GM12873 (cell line): ENCODE measurements at regions not wholly inside any gene's neighbourhood (a gene's known extent, or its start where the extent isn't known, plus 50 kb on each side); places are given as distances from the start of the nearest gene placed in this dataset.

Experiments
- TF ChIP-seq, protein P1 (sequence below): IDR thresholded peaks from 2 replicates; pipeline ENCODE4 v1.5.1; 2012; ENCODE audit warnings: low read depth, mild to moderate bottlenecking, moderate library complexity, low read length, control low read depth; ENCODE audit not compliant: insufficient read depth; ENCODE audit errors: missing control alignments

- TF ChIP-seq, protein P1, sequence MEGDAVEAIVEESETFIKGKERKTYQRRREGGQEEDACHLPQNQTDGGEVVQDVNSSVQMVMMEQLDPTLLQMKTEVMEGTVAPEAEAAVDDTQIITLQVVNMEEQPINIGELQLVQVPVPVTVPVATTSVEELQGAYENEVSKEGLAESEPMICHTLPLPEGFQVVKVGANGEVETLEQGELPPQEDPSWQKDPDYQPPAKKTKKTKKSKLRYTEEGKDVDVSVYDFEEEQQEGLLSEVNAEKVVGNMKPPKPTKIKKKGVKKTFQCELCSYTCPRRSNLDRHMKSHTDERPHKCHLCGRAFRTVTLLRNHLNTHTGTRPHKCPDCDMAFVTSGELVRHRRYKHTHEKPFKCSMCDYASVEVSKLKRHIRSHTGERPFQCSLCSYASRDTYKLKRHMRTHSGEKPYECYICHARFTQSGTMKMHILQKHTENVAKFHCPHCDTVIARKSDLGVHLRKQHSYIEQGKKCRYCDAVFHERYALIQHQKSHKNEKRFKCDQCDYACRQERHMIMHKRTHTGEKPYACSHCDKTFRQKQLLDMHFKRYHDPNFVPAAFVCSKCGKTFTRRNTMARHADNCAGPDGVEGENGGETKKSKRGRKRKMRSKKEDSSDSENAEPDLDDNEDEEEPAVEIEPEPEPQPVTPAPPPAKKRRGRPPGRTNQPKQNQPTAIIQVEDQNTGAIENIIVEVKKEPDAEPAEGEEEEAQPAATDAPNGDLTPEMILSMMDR = no peak
Measured at GRCh38 chr10:11673346-11674280, 62.2 kb upstream of the USP6NL start.

- TF ChIP-seq, protein P1 = no peak
Measured at GRCh38 chr10:11672836-11673235, 61.4 kb upstream of the USP6NL start.

- TF ChIP-seq, protein P1 = no peak
Measured at GRCh38 chr10:11670381-11670780, 58.9 kb upstream of the USP6NL start.

- TF ChIP-seq, protein P1 = no peak
Measured at GRCh38 chr10:11668847-11669610, 57.6 kb upstream of the USP6NL start.

GRCh38 chr10:11667756-11668155 lies 56.3 kb upstream of the USP6NL start:
- TF ChIP-seq, protein P1 = no peak

DNA sequence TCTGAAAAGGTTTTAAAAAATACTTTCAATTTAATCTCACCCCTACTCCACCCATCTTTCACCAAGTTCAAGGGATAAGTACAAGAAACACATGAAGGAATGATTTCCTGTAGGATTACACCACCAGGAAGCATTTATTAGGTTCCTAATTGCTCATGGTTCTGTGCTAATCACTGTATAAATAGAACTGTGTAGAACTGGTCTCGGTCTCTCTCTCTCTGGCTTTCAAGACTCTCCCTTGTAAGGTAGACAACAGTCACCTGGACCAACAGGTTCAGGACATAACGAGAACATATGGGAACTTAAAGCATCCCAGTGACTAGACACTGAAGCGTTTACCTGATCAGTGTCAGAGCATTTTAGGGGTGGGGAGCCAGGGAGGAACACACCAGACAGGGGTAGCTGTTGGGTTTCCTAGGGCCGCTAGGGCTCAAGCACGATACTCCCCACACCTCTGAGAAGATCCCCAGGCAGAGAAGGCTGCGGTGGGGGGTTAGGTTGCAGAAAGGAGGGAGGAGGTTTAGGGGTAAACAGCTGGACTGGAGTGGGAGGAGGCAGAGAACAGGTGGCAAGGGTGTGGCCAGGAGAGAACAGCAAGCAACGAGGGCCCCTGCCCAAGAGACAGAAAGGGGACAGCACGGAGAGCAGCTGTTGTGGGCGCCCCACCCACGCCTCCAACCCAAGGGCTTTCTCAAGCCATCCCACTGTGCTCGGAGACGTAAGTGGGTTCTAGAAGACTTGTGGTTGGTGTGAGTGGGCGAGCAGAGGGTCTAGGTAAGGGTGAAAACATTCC lies 52.5 kb upstream of the USP6NL start:
- TF ChIP-seq, protein P1 = peak; percentile 44

DNA sequence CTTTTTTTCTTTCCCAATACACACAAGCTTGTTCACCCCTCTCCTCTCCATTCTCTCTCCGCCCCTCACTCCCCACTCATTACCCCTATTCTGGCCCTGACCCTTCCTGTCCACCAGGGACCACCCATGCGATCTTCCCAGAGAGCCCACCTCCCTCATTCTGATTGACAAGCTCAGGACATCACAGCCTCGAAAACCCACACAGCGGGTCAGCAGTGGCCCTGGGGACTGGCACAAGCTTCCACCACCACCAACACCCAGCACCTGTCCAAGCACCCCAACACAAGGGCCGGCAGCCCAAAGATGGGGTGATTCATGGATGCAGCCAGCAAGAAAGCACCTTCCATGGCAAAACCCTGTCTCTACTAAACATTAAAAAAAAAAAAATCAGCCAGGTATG lies 50.0 kb upstream of the USP6NL start:
- TF ChIP-seq, protein P1 = no peak
